GM18907 (cell line): ENCODE measurements at regions not wholly inside any gene's neighbourhood (a gene's known extent, or its start where the extent isn't known, plus 50 kb on each side); places are given as distances from the start of the nearest gene placed in this dataset.

Experiments
- ATAC-seq: cut with Tn5 transposase; IDR thresholded peaks from one replicate; pipeline ENCODE4 v1.9.1; 2021; ENCODE audit warnings: mild to moderate bottlenecking, moderate library complexity; ENCODE audit not compliant: unreplicated experiment

GRCh38 chr10:111873041-111873440 is 310.5 kb downstream of the GPAM start:
- peak; percentile 16 for ATAC-seq

- ATAC-seq: no peak
Observed at GRCh38 chr10:111873621-111874135, 309.9 kb downstream of the GPAM start.

GRCh38 chr10:111874576-111874975 is 309.0 kb downstream of the GPAM start:
- ATAC-seq: no peak

- no peak for ATAC-seq
Observed at GRCh38 chr10:111875725-111876124, 307.8 kb downstream of the GPAM start.

GRCh38 chr10:111877258-111877657 is 306.3 kb downstream of the GPAM start:
- no peak for ATAC-seq

GRCh38 chr10:111879969-111880368 is 303.6 kb downstream of the GPAM start:
- no peak for ATAC-seq

GRCh38 chr10:111885046-111885445 is 298.5 kb downstream of the GPAM start:
- no peak for ATAC-seq

- ATAC-seq: no peak
Observed at GRCh38 chr10:111885919-111886318, 297.6 kb downstream of the GPAM start.

- ATAC-seq: no peak
Observed at GRCh38 chr10:111887266-111887665, 296.3 kb downstream of the GPAM start.

GRCh38 chr10:111890046-111890445 is 293.5 kb downstream of the GPAM start:
- no peak for ATAC-seq

GRCh38 chr10:111916011-111916410 is 267.6 kb downstream of the GPAM start:
- ATAC-seq: no peak

- ATAC-seq: no peak
Observed at GRCh38 chr10:111921821-111922220, 261.7 kb downstream of the GPAM start.

- no peak for ATAC-seq
Observed at GRCh38 chr10:111923032-111923431, 260.5 kb downstream of the GPAM start.

- no peak for ATAC-seq
Observed at GRCh38 chr10:111926286-111926685, 257.3 kb downstream of the GPAM start.

GRCh38 chr10:111933937-111934336 is 249.6 kb downstream of the GPAM start:
- ATAC-seq: no peak

- ATAC-seq: no peak
Observed at GRCh38 chr10:111934931-111935330, 248.6 kb downstream of the GPAM start.

GRCh38 chr10:111936143-111936542 is 247.4 kb downstream of the GPAM start:
- ATAC-seq: no peak

GRCh38 chr10:111944331-111944730 is 239.2 kb downstream of the GPAM start:
- no peak for ATAC-seq

GRCh38 chr10:111953949-111954348 is 229.6 kb downstream of the GPAM start:
- ATAC-seq: no peak

- ATAC-seq: no peak
Observed at GRCh38 chr10:111954386-111954785, 229.2 kb downstream of the GPAM start.

- ATAC-seq: no peak
Observed at GRCh38 chr10:111956841-111957240, 226.7 kb downstream of the GPAM start.

- no peak for ATAC-seq
Observed at GRCh38 chr10:111962951-111963350, 220.6 kb downstream of the GPAM start.

GRCh38 chr10:111967116-111967515 is 216.4 kb downstream of the GPAM start:
- no peak for ATAC-seq

- no peak for ATAC-seq
Observed at GRCh38 chr10:111967547-111967946, 216.0 kb downstream of the GPAM start.
